Hindlimb muscle (tissue), 1 donor: ENCODE measurements at regions not wholly inside any gene's neighbourhood (a gene's known extent, or its start where the extent isn't known, plus 50 kb on each side); places are given as distances from the start of the nearest gene placed in this dataset.
"Not testable (repeated sequence)": the region's sequence is repeated elsewhere in the genome, so short reads cannot be mapped to it uniquely, and the experiment has no call there.

Experiments used
- DNase-seq: peaks from one replicate; pipeline ENCODE4 v3.0.0-alpha.2; 2013

- DNase-seq, result no peak
Observed at GRCh38 chr14:83870546-83871270, 1659.2 kb upstream of the FLRT2 start.

- no peak for DNase-seq
Observed at GRCh38 chr14:83873669-83874068, 1656.3 kb upstream of the FLRT2 start.

GRCh38 chr14:83874662-83875061 is 1655.3 kb upstream of the FLRT2 start:
- no peak for DNase-seq

- no peak for DNase-seq
Observed at GRCh38 chr14:83883732-83884131, 1646.2 kb upstream of the FLRT2 start.

- no peak for DNase-seq
Observed at GRCh38 chr14:83885837-83886293, 1644.1 kb upstream of the FLRT2 start.

- DNase-seq, result no peak
Observed at GRCh38 chr14:83887866-83888265, 1642.1 kb upstream of the FLRT2 start.

GRCh38 chr14:83893447-83893846 is 1636.5 kb upstream of the FLRT2 start:
- no peak for DNase-seq

- DNase-seq, result no peak
Observed at GRCh38 chr14:83894568-83894967, 1635.4 kb upstream of the FLRT2 start.

GRCh38 chr14:83898558-83898957 is 1631.4 kb upstream of the FLRT2 start:
- not testable (repeated sequence) for DNase-seq

GRCh38 chr14:83899706-83900105 is 1630.2 kb upstream of the FLRT2 start:
- DNase-seq, result no peak

GRCh38 chr14:83905157-83905556 is 1624.8 kb upstream of the FLRT2 start:
- no peak for DNase-seq

- DNase-seq, result no peak
Observed at GRCh38 chr14:83908419-83908818, 1621.5 kb upstream of the FLRT2 start.

GRCh38 chr14:83909507-83909906 is 1620.4 kb upstream of the FLRT2 start:
- DNase-seq, result no peak

GRCh38 chr14:83912032-83912642 is 1617.8 kb upstream of the FLRT2 start:
- DNase-seq, result no peak

- no peak for DNase-seq
Observed at GRCh38 chr14:83913476-83913875, 1616.5 kb upstream of the FLRT2 start.

GRCh38 chr14:83918546-83918945 is 1611.4 kb upstream of the FLRT2 start:
- DNase-seq, result no peak

GRCh38 chr14:83919675-83920074 is 1610.3 kb upstream of the FLRT2 start:
- not testable (repeated sequence) for DNase-seq

- no peak for DNase-seq
Observed at GRCh38 chr14:83923842-83924241, 1606.1 kb upstream of the FLRT2 start.

- no peak for DNase-seq
Observed at GRCh38 chr14:83924259-83924658, 1605.7 kb upstream of the FLRT2 start.

- no peak for DNase-seq
Observed at GRCh38 chr14:83940253-83940652, 1589.7 kb upstream of the FLRT2 start.

- DNase-seq, result no peak
Observed at GRCh38 chr14:83958359-83958758, 1571.6 kb upstream of the FLRT2 start.

GRCh38 chr14:83960832-83961512 is 1569.0 kb upstream of the FLRT2 start:
- no peak for DNase-seq

- no peak for DNase-seq
Observed at GRCh38 chr14:83969998-83970397, 1559.9 kb upstream of the FLRT2 start.

- no peak for DNase-seq
Observed at GRCh38 chr14:83972631-83973030, 1557.3 kb upstream of the FLRT2 start.
